ENCODE measurements at regions not wholly inside any gene's neighbourhood (a gene's known extent, or its start where the extent isn't known, plus 50 kb on each side); places are given as distances from the start of the nearest gene placed in this dataset.
A peak's percentile ranks its signal among the peaks of the same experiment; 100 is the strongest.

DNA sequence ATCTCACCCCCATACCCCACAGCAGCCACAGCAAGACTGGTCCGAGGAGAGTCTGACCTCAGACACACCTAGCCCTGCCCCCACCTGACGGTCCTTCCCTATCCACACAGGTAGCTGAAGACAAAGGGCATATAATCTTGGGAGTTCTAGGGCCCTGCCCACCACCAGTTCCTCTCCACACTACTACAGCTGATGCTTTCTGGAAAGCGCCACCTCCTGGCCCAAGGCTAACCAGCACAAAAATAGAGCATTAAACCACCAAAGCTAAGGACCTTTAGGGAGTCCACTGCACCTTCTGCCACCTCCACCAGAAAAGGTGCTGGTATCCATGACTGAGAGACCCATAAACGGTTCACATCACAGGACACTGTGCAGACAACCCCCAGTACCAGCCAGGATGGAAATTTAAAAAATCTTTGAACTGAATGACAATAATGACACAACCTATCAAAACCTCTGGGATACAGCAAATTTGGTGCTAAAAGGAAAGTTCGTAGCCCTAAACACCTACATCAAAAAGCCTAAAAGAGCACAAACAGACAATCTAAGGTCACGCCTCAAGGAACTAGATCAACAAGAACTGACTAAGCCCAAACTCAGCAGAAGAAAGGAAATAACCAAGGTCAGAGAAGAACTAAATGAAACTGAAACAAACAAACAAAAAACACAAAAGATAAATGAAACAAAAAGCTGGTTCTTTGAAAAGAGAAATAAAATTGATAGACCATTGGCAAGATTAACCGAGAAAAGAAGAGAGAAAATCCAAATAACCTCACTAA lies 122.1 kb upstream of the TPRG1 start:
- DNase-seq (ENCODE audit: low spot score): no peak

DNA sequence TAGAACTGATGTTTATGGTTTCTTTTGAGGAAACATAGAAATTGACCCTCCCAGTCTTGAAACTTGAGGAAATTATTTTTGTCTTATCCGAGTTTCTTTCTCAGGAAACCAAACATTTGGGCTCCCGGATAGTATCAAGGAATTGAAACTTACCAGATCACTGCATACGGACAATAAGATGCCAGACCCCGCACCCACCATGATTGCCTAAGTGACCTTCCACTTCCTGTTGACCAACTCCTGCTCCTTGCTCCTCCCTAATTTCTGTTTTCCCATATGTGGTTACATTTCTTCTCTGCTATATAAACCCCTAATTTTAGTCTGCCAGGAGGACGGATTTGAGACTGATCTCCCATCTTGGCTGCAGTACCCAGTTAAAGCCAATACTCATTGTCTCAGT lies 118.4 kb upstream of the TPRG1 start:
- no peak for DNase-seq (ENCODE audit: low spot score)

DNA sequence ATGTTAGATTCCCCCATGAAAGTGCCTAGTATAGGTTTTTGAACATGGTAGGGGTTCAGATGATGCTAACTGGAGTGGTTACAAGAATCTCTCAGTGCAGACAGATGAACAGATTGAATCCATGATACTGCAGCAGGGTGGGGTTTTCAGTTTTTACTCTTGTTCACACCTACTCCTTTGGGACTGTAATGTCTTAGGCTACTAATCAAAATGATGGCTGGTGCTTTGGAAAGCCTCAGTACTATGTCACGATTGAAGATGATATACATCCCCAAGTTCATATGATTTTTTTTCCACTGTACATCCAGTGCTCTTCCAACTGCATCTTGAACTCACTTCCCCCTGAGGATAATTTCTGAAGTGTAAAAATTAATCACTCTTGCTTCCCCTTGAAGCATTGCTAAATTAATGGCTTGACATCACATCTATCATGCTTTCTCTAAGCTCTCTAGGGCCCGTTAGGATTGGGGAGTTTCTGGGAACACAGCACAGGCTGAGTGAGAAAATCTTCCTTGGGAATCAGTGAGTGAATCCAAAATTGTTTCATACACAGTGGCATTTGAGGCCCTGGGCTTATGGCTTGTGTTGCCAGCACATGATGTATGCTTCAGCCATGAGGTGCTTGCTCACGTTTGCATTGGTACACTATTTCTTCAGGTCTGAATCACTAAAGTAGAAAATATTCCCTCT lies 115.0 kb upstream of the TPRG1 start:
- DNase-seq (ENCODE audit: low spot score): no peak

DNA sequence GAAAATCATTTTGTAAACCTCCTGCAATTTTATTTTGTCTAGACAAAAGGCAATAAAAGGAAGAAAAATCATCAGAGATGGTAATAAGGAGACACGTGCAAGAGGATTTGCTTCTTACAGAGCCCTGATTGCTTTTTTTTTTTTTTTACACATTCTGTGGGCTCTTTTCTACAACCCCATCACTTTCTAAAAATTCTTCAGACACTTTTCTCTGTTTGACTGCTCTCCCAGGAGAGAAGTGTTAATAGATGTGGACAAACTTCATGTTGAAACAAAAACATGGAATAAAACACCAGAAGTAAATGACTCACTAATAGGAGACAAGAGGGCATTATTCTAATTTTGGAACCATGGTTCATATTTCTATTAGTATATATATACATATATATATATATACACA lies 114.4 kb upstream of the TPRG1 start:
- no peak for DNase-seq (ENCODE audit: low spot score)

DNA sequence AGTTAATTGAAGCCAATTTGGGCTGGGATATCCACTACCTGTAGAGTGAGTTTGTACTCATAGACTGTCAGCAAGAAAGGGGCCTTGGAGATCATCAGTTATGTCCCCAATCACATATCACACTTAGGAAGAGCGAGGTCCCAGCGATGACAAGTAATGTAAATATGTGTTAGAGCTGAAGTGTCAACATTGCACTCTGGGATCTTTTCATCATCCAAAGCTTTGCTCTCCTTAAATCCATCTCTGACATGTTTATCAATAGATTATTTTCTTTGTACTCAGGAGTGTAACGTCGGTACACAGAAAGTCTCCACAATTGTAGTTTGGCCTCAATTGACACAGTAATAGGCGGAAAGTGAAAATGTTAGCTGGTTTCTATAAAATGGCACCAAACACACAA lies 113.7 kb upstream of the TPRG1 start:
- no peak for DNase-seq (ENCODE audit: low spot score)

DNA sequence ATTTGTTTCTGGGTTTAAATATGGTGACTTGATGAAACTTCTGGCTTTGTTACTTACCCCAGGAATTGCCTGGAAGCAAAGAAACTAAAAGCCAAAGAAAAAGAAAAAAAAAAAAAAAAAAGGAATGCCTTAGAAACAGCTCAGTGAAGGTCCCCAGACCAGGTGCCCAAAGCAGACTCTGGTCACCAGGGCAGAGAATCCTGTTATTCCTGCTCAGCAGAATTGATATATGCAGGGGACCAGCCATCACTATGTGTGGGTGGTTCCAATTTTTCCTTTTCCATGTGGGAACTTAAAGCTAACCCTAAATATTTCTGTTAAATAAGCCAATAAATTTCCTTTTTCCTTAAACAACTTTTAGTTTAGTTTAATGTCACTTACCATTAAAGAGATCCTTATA lies 100.8 kb upstream of the TPRG1 start:
- no peak for DNase-seq (ENCODE audit: low spot score)

DNA sequence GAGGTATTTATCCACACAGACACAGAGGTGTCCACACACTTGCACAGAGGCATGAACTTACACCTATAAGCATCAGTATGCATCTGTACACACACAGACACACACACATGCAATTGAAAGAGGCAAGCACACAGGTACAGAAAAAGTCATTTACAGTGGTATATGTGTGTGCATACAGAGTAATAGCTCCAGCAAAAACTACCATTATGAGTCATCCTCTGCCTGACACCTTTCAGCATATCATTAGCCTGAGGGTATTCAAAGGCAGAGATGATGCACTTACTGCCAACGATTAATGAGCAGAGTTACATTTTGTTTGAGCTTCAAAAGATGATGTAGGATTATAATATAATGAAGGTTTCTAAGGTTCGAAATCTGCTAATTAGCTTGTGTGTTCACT lies 100.3 kb upstream of the TPRG1 start:
- no peak for DNase-seq (ENCODE audit: low spot score)

DNA sequence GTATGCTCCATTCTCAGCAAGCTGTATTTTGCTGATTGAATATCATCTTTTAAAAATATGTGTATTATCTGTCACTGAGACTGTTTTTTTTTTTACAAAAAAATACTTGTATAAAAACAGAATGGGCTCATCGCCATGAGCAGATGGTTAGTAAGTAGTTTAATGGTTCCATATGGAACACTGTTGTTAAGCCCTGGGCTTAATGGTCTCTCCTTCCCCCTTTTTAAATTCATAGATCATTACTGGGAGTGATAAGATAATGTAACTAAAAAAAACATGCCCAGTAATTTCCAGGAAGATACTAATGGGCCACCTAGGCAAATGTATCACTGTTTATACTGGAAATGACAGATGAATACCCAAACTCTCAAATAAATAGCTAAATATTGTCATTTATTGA lies 95.3 kb upstream of the TPRG1 start:
- peak; percentile 50 for DNase-seq (ENCODE audit: low spot score)

DNA sequence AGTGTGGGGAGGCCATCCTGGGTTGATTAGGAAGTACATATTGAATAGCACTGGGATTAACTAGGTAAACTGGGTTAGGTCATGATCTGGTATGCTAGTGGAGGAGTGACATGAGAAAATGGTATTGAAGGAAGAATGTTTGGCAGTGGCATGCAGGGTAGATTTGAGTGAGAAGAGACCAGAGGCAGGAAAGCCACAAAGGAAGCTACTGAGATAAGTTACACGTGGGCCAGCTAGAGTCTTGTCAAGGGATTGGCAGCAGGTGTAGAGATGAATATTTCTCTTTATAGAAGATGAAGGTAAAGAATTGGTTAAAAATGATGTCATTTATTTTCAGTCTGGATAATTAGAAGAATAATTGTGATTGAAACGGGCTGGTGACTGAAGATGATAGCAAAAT lies 91.0 kb upstream of the TPRG1 start:
- no peak for DNase-seq (ENCODE audit: low spot score)

DNA sequence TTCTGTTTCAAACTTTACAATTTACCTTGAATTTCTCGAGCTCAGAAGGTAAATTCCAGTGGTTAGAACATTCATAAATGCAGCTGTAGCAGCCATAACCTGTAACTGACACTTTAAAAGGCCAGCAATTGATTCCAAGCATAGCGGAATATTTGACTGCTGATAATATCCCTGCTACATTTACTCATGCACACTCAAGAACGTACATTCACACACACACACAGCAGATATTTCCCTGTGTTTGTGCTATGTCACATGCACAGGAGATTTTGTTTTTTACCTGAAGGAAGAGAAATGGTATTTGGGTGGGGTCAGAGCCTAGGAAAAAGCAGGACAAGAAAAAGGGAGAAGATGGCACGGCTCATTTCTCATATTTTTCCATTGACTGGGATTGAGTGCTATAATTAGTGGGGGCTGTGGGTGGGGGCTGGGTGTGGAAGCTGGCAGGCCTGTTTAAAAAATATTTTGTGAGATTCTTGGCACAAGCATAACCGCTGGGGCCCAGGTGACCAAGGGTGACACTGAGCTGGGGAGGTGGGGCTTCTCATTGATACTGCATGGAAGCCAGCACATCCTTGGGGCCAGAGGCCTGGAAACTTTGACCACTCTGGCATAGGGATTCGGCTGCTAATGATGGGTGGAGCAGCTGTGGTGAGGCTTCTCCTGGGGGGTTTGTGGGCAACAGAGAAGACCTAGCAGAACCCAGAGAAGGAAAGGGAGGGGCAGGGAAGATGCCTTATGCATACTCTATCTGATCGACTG lies 88.9 kb upstream of the TPRG1 start:
- DNase-seq (ENCODE audit: low spot score): no peak

DNA sequence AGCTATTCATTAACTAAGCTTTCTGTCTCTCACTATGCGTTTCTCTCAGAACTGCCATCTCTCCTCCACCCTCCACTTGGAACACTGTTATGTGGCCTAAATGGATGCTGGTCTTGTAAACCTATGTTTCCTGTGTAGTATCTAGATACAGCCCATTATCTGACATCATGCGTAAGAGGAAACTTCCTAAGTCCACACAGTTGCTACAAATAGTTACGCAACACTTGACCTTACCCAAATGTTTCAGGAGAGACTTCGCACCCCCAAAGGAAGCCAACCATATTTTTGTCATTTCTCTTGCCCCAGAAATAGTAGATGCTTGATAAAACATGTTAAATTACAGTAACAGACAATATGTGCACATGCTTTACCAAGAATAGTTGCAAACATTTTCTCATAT lies 87.2 kb upstream of the TPRG1 start:
- DNase-seq (ENCODE audit: low spot score): no peak

DNA sequence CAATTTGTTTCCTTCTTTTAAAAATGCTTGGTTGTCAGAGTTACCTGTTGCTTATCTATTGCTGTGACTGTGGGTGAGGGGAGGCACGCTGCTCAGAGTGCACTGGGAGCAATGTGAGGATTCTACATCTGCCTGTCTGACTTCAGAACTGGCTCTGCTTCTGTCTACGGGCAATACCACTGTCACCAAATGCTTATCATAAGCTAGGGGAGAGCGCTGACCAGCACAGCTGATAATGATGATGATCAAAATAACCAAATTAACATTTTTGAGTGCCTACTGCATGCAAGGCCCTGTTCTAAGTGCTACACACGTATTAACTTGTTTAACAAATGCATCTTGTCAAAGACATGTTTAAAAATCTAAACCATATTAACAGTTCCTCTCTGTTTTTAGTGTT lies 79.2 kb upstream of the TPRG1 start:
- DNase-seq (ENCODE audit: low spot score): no peak

DNA sequence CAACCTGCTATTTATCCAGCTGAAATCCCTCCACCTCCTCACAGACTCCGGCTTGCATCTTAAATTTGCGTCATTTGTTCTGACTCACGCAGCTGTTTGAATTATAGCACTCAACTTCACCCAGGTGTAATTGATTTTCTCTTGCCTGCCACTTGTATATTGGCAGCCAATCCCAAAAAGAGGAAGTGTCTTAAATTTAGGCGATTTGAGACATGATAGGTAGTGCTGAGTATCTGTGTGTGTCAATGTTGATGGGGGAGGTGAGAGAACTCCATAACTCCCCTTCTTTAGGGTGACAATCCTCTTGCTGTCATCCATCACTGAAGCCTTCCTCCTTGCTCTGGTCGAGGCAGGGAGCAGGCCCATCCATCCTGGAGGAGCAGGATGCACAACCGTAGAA lies 77.2 kb upstream of the TPRG1 start:
- no peak for DNase-seq (ENCODE audit: low spot score)

DNA sequence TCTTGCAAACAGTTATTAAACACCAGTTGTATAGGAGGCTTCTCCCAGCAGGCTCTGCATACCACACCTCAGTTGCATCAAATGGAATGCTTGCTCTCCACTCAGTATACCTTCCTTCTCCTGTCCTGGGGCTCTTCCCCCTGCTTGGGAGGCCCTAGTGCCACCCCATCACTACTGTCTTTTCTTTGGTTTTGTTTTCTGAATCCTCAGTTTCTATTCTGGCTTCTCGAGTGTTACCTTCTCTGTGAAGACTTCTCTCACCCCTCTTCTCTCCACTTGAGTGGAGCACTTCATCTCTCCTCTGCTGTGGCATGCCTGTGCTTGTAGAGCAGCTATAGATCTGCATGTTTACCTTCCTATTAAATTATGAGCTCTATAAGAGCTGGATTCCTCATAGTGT lies 75.7 kb upstream of the TPRG1 start:
- DNase-seq (ENCODE audit: low spot score): no peak

DNA sequence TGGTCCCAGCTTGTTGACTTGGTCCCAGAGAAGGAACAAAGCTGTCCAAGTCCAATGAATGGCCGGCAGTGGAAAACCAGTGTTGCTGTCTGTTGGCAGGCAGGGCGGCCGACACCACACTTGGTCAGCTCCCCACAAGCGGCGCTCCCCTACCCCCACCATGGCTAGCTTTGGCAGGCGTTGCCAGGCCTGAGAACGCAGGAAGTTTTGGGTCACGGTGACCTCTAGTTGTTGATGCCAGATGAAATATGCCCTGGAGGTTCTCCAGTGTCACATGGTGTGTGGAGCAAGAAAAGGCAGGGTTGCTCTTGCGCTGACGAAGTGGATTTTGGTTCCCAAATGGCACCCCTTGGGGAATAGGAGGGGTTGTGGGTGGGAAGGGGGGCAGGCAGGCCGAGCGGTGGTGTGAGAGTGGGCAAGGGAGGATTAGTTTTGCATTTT lies 72.7 kb upstream of the TPRG1 start:
- no peak for DNase-seq (ENCODE audit: low spot score)

DNA sequence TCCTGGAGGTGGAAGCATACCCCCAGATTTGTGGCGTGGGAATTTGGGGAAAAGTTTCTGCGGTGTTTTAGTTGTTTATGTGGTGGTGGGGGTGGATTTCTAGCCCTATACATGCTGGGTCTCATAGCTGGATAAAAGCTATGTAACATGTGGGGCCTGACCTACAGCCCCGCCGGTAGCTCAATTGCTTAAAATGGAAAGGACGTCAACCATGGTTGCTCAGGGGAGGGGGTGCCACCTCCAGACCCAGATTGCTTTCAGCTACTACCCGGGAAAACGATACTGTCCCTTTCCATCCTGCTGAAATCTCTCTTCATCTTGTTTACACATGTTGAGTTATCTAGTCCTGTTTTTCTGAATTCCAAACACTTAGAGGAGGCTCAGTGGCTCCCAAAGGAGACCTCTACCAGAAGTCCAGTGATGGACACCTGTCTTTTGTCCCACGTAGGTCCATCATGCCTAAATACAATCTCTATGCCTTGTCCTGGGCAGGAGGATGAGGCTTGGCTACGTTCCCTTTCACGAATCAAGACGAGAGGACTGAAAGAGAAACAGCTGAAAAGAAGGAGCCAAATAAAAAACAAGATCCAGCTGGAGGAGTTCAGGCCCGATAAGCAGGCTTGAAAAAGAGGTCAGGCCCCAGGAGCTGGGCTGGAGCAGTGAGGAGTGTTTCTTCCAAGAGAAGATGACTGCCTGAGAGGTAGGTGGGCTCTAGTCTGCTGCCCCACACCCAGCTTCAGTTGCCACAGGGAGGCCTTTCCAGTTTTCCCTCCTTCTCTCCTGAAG lies 72.1 kb upstream of the TPRG1 start:
- no peak for DNase-seq (ENCODE audit: low spot score)

DNA sequence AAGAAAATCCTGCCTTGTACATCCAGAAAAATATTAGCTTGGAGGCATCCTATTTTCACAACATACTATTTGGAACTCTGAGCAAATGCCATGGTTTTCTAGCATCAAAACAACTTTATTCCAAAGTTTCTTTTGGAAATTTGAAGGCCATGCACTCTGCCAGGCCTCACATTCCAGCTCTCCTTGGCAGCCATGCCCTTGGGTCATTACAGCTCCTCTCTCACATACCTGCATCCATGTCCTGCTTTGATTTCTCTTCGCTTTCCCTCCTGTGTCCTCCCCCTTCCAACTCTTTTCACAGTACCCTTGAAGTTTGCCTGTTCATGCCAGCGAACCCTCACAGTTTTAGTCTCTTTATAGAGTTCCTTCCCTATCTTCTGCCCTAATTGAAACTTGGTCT lies 70.9 kb upstream of the TPRG1 start:
- no peak for DNase-seq (ENCODE audit: low spot score)

DNA sequence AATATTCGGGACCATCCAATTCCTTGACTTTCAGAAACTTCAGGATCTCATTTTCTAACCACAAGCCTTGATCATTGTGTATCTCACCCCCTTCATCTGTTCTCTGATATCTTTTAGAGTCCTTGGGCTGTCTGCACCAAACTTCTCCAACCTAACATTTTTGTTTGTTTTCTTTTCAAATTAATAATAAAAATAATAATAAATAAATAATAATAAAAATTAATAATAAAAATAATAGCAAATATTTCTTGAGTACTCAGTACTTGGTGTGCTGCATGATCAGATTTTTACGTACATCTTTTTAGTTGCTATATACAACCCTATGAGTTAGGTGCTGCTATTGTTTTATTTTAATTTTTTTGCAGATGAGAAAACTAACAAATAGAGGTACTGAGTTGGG lies 70.2 kb upstream of the TPRG1 start:
- no peak for DNase-seq (ENCODE audit: low spot score)

DNA sequence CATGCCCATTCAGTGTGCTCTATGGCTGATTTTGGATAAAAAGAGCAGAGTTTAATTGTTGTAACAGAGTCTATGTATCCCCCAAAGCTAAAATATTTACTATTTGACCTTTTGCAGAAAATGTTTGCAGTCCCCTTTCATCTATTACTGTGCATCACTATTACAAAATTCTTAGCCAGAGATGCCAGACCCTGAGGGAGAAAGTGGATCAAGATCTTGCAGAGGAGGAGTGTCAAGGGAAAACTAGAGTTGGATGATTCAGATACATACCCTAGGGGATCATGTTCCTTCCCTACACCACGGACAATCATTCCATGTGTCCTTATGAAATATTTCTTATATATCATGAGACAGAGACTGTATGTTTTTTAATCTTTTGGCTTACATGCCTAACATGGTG lies 68.6 kb upstream of the TPRG1 start:
- no peak for DNase-seq (ENCODE audit: low spot score)

DNA sequence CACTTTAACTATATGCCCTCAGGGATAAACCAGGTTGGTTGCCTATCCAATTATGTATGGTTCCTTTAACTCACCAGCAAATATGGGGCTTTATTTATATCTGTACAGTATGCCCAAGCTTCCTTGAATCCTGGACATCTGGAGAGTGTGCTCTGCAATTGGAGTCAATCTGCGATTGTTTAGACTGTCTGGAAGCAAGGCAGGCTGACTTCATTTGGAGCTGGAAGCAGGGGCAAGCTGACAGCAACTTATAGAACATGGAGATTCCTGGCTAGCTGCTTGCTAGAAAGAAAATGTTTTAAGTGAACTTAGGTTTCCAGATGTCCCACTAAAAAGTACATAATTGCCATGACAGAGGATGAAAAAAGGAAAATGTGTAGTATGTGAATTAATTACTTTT lies 63.7 kb upstream of the TPRG1 start:
- no peak for DNase-seq (ENCODE audit: low spot score)

DNA sequence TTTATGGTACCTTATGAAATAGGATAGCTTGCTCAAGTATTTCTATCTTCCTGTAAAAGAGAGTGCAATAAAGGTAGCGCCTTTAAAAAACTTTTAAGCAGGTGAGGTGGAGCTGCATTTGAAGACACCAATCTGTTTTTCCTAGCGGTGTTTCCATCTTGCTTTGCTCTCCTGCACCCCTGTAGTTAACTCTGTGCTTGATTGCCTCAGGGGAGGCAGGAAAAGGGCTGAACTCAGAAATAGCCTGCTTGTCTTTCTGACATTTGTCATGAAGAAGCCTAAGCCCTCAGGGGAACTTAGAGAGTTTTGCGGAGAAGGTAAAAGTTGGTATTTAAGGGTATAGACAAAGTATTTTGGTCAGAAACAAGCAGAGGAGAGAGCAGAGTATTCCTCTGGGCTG lies 63.0 kb upstream of the TPRG1 start:
- DNase-seq (ENCODE audit: low spot score): no peak

DNA sequence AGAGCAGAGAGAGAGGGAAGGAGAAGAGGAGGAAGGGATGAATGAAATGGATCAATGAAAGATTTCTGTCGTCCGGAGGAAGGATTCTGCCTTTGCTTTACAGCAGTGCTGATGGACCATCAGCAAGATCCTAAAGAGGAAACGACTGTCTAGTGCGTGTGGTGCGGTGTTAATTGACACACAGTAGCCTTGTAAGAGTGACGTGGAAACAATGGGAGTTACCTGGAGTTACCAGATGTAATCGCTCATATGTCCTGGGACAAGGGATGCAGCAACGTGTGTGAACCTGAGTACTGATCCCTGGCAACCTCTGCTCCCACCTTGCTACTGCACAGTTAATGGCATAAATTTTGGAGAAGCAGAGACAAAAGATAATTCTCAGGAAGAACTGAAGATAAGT lies 62.6 kb upstream of the TPRG1 start:
- no peak for DNase-seq (ENCODE audit: low spot score)

Measured in D341Med (cell line).